Erythroblast (primary cell): ENCODE measurements at regions not wholly inside any gene's neighbourhood (a gene's known extent, or its start where the extent isn't known, plus 50 kb on each side); places are given as distances from the start of the nearest gene placed in this dataset.

ENCODE experiments used
- GATA1 ChIP-seq: IDR thresholded peaks from 2 replicates; pipeline ENCODE4 v1.6.1; 2011; ENCODE audit warnings: low read depth, mild to moderate bottlenecking, control low read depth, low read length, moderate library complexity
- POLR2A ChIP-seq: IDR thresholded peaks from 2 replicates; pipeline ENCODE4 v1.6.1; 2011; ENCODE audit warnings: mild to moderate bottlenecking, low read length

DNA sequence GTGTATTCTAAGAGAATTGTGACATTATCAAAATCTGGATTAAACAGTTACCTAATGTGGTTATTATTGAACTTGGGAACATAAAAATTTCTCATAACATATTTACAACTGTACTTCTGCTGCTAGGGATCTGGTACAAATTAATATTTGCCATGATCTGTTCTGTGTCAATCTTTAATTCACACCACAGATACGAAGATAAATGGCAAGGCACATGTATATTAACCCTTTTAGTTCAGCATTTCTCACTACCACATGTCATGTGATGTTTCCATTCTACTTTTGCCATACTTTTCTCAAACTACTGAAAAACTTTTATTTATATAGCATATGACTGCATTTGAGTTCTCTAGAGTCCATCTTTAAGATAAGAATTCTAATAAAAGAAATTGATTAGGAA lies 295.3 kb upstream of the DDX18 start:
- TF ChIP-seq POLR2A (no peak), GATA1 (no peak)
